HG02588 (cell line): ENCODE measurements at regions not wholly inside any gene's neighbourhood (a gene's known extent, or its start where the extent isn't known, plus 50 kb on each side); places are given as distances from the start of the nearest gene placed in this dataset.
"Not testable (repeated sequence)": the region's sequence is repeated elsewhere in the genome, so short reads cannot be mapped to it uniquely, and the experiment has no call there.

Source experiments
- ATAC-seq: cut with Tn5 transposase; IDR thresholded peaks from one replicate; pipeline ENCODE4 v1.9.1; 2021; ENCODE audit warnings: mild to moderate bottlenecking, moderate library complexity; ENCODE audit not compliant: unreplicated experiment

DNA sequence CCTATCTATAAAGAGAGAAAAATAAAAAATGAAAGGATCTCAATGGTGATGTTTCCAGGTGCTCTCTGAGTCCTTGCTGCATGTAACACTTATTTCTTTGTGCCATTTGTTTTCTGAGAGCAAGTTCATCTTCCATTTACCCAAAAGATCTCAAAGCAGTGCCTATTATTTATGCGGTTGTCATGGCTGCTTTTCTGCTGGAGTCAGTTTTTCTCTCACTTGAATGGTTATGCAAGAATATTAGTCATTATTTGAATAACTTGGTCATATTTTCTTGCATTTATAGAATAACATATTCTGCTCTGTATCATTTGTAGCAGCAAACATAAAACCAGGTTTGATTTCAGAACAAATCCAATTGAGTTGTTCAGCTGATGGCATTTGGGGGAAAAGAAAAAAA lies 141.8 kb upstream of the G2E3 start:
- ATAC-seq = no peak

DNA sequence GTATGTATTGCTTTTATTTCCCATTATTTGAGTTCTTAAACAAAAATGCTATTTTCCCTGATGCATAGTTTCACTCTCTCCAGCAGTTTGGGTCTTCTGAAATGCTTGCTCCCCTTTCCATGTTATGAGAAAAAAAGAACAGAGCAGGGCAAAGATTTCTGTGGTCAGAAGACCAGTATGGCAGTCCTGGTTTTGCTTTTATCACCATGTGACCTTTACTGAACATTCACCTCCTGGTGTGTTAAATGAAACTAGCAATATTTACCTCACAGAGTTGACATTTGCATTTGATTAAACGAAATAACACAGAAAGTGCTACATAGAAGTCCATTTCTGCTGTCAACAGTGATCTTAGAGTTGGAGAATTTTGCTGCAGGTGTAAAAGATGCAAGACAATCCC lies 141.0 kb upstream of the G2E3 start:
- ATAC-seq = no peak

DNA sequence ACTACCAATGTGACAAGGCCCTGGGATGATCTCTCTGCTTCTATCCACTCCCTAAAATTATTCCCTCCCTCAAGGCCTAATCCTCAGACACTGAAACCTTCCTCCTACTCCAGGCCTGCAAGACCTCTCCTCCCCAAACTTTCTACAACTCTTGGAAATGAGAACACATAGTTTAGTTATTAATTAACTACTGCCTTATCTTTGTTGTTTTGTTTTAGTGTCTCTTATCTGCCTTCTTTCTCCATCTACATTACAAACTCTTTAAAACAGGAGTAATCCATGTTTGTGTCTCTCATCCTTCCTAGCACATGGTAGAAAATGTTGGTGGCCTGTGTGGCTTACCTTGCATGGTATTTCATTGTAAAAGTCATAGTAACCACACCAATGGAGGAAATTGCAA lies 139.9 kb upstream of the G2E3 start:
- ATAC-seq = no peak

DNA sequence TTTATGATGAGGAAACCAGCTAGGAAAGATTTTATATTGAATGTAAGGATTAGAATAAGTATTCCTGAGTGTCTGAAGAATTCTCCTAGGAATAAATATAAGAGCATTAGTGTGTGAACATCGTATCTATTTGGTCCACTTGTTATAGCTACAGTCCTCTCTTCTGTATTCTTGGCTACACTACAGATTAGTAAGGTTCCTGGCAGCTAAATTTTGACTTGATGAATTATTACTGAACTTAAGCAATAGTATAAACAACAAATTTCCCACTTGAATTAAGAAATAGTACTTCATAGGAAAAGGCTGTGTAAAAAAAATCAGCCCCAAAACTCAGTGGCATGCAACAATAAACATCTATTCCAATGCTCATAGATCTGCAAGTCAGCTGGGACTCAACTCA lies 138.4 kb upstream of the G2E3 start:
- no peak for ATAC-seq

DNA sequence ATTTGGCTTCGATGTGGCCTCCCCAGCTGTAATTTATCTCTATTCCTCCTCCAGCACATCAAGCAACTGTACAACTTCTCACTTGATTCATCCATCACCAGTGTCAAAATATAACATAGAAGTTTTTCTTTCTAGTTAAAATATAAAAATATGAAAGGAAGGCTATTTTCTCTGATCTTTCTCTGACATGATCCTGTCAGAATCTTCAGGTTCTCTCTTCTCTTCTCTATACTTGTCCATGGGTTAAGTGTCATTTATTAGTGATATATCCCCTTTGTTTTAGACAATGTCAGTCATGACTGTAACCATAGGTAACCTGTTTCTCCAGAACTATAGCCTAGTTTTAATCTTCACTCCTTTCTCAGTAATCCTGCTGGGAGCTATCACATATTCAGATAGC lies 132.5 kb upstream of the G2E3 start:
- ATAC-seq = no peak

DNA sequence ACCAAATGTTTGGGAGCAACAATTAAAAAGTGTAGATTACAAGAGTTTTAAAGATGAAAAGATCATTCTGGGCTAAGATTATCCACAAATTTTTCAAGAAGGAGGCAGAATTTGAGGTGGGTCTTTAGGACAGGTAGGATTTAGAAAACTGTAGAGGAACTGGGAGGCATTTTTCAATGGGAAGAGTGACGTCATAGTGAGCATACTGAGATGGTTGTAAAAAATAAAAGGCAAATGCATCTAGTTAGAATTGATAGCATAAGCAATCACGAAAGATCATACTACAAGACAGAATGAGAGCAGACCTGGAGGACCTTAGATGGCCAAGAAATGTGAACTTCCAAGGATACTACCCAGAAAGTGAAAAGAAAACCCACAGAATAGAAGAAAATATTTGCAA lies 131.6 kb upstream of the G2E3 start:
- ATAC-seq = no peak

DNA sequence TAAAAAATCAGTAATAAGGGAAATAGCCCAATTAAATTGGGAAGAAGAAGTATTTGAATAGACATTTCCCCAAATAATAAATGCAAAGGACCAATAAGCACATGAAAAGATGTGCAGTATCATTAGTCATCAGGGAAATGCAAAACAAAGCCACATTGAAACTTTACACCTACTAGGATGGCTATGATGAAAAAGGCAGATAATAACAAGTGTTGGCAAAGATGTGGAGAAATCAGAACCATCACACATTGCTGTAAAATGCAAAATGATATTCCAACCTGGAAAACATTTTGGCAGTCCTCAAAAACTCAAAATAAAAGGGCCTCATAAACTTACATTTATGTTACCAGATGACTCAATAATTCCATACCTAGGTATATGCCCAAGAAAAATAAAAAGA lies 131.1 kb upstream of the G2E3 start:
- ATAC-seq = no peak

DNA sequence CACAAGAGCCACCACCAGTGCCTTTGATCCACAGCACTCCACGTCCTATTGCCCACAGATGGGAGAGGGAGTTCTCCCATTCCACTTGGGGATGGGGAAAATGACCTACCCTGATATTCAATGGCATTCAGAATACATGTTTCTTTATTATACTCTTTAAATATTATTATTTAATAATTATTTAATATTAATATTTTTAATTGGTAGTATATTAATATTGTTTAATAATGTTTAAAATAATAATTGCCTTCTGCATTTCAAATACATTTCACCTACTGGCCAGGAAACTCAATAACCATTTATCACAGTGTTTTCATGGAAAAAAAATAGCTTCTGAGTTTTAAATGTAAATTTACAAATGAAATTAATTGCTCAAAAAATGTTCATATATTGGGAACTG lies 127.4 kb upstream of the G2E3 start:
- no peak for ATAC-seq

DNA sequence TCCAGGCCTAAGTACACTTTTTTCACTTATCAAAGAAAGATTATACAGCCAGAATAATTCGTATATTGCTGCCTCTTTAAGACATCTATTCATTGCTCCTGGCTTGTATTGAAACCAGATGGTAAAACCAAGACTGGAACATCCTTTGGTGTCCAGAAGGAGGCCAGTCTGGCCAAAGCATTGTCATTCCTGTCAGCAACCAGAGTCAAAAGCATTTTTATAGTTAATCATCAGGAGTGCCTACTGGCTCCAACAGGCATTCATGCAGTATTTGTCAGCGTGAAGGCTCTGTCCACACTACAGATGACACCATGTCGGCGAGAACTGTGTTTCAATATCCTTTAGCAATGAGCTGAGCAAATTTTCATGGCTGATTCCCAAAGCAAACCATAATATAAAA lies 118.0 kb upstream of the G2E3 start:
- ATAC-seq = no peak

DNA sequence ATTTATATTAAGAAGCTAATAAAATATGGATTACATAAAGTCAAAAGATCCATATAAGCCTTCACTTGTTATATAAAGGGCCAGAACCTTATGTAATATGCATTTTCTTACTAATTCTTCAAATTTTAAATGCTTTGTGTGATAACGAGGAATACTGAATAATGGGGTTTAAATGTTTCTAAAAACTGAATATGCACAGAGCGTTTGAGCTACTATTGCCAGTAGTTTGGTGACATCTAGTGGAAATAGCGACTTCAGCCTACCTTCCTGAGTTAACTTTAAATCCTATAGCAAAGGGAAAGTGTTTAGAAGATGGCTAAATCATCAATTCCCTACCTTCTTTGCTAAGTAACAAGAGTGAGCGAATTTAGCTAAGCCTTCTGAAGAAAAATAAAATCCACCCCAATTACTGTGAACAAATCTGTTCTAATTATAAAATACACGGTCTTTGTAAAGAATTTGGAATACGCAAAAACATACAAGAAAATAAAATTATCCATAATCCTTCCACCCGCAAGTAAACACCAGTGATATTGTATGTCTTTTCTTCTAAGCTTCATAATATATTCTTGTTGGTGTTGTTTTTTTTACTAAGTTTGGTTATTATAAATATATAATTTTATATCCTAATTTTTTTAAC lies 115.5 kb upstream of the G2E3 start:
- ATAC-seq = no peak

DNA sequence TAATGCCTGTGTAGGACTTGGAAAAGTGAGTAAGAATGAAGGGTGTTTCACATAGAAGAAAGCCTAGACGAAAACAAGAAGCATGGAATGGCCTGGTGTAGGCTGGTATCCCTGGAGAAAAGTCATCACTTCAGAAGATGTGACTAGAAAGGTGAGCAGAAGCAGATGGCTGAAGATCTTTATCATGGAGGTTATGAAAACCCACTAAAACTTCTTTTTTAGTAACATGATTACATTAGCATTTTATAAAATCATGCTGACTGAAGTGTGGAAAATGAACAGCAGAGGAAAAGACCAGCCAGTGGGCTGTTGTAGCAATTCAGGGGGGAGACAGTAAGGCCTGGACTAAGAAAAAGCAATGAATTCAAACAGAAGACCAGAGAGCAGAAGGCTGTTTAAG lies 114.5 kb upstream of the G2E3 start:
- ATAC-seq = no peak

DNA sequence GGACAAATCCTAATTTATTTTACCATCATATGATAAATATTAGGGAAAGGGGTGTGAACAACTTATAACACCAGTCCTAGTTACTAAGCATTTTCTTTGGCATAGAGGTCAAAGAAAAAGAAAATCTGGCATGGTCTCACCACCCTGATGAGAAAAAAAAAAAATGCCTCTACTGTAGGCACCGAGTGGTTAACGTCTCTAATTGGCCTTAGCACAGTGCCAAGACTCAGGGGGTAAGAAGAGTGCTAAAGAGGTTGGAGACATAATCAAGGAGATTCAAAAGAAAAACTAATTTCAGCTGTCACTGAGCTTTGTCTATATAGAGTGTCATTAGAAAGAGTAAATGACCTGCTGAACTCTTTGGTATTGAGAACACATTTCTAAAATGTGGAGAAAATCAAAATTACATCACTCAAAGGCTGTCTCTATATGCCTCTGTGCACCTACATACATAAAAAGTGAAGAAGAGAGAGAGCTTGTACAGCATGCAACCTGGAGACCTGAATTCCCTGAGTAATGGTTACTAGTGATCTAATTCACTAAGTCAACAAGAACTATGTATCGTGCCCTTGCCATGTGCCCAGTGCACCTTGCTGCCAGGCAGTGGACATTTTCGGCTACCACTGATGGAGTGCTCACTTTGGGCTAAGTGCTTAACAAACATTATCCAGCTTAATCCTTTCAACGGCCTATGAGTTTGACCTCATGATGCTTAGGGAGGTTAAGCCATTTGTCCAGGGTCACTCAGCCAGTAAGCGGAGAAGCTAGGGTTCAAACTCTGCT lies 113.8 kb upstream of the G2E3 start:
- no peak for ATAC-seq

DNA sequence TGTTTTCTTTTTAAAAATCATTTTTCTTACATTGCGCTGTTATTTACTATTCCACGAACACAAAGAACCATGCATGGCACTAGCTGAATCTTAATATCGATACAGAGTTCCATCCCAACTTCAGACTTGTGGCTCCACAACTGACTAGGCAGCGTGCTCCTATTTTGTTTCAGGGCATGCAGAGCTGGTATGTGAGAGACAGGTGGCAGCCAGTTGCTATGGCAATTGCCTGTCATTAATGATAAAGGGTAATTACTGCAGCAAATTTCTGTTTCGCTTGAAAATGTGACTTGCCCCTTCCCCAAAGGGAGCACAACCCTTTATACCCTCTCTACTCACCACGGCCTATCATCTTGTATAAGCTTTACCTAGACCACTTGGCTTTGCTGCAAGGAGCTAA lies 113.1 kb upstream of the G2E3 start:
- no peak for ATAC-seq

DNA sequence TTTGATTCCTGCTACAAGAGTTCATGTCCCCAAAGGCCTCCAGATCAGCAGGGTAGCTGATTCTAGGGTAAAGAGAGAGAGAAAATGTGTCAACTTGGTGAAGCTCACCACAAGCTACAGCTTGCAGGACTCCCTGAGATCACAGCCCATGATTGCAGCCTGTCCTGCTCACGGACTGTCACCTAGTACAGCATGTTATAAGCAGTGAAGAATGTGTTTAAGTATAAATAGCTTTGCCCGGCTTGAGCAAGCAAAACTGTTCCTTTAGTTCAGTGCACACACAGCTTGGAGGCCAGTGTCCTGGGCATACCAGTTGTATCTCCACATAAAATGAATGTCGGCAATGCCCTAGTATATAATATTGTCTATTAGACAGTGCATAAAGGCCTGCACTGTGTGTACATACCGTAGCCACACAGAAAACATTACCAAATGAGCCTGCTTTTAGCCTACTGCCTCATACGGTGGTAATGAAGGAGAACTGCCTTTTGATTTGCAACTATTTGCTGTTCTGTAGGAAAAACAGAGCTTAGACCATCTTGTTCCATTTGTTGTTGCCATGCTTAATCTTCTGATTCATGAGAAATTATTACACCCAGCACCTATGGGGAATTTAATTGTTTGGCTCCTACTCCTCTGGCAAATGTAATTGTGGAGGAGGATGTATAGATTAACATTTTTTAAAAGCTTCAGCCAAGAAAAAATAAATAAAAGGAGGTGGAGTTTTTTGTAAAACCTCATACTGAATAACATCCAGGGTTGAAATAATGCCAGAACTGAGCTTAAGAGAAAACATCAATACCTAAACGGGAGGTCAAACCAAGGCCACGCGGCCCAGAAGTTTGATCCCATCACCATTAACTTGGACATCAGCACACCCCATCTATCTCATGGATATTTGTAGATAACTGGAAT lies 108.1 kb upstream of the G2E3 start:
- ATAC-seq = no peak

DNA sequence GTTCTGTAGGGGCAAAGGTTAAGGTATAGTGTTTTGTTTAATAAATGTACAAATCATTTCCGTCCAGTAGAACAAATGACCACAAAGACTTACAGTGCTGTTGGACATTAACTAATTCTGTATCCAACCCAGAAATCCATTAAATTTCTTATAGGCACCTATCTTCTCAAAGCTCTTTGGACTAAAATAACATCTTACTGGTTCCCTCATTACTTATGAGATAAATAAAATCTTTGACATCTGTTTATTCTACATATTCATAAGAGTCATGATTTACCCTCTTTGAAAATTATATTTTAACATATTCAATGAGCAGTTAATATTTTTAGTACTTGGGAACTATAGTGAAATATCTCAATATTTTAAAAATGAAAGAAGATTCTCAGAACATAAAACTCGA lies 102.7 kb upstream of the G2E3 start:
- no peak for ATAC-seq

DNA sequence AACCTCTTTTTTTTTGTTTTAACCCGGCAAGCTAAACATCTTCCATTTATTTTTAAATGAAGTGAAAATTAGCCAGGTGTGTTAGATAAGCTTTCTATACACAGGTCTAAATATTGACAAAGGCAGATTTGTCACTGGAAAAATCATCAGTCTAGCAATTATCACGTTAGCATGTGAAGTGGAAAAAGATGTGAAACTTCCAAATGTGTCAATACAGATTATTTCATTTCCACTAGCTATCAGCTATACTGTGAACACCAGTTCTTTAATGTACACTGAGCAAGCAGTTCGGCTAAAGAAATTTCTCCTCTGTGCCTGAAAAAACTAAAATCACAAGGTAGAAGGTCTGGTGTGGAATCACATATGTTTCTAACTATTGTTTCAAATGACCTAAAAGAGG lies 96.6 kb upstream of the G2E3 start:
- ATAC-seq = no peak

DNA sequence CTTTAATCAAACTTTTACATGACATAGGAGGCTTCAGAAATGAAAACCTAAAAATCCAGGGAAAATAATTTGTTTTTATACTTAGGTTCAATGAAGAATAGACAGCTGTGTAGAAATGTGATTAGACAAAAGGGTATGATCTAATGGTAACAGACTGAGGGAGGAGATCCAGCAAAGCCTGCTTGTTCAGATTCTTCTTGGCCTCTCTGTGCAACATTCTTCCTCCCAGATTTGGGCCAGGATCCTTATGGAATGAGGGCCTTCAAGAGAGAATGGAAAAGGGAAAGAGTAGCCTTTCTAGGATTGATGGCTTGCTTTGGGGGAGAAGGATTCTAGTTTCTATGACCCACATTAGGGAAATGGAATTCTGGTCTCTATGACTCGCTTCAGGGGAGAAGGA lies 94.5 kb upstream of the G2E3 start:
- ATAC-seq = no peak

DNA sequence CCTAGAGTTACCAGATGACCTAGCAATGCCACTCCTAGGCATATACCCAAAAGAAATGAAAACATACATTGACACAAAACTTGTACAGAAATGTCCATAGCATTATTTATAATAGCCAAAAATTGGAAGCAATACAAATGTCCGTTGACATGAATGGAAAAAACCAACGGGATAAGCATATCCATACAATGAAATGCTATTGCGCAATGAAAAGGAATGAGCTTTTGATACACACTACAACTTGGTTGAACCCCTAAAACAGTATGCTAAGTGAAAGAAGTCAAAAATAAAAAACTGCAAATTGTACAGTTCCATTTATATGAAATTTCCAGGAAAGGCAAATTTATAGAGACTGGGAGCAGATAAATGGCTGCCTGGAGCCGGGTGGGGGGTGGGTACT lies 90.6 kb upstream of the G2E3 start:
- ATAC-seq = no peak

DNA sequence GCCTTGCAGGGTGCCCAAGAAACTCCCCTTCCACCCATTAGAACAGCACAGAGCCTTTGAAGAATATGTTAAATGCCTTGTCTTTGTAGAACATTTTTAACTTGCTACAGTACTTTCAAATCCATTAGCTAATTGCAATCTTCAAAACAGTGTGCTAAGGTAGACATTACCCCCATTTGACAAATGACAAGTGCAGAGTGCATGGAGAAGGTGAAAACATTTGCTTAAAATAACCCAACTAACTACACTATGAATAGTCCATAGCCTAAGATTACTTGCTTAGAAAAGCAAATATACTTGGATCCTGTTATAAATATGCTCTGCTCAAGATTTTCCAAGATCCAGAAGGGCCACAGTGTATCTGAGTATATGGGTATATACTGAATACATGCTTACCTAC lies 87.0 kb upstream of the G2E3 start:
- no peak for ATAC-seq

DNA sequence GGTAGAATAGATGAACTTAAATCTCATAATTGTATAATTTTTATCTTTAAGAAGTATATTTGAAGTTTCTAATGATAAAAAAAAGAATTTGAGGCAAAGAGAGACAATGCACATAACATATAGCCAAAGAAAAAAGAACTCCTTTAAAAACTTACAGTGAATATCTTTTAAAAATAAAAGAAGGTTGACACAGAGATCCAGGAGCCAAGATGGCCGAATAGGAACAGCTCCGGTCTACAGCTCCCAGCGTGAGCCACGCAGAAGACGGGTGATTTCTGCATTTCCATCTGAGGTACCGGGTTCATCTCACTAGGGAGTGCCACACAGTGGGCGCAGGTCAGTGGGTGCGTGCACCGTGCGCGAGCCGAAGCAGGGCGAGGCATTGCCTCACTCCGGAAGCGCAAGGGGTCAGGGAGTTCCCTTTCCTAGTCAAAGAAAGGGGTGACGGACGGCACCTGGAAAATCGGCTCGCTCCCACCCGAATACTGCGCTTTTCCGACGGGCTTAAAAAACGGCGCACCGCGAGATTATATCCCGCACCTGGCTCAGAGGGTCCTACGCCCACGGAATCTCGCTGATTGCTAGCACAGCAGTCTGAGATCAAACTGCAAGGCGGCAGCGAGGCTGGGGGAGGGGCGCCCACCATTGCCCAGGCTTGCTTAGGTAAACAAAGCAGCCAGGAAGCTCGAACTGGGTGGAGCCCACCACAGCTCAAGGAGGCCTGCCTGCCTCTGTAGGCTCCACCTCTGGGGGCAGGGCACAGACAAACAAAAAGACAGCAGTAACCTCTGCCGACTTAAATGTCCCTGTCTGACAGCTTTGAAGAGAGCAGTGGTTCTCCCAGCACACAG lies 84.9 kb upstream of the G2E3 start:
- not testable (repeated sequence) for ATAC-seq

DNA sequence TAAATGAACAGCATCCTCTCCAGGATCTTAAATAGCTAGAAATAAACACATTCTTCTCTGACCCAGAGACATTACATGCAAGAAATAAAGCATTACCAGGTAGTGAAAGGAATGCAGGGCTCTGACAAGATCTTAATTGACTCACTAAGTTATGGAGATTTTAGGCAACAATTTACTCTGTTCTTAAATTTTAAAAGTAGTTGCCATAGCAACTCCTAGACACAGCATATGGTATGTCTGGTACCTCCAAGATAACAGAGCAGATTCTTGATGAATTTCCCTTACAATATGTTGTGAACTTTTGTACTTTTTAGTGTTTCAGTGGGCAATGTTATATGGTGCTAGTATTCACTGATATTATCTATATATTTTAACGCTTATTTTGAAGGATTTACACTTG lies 76.7 kb upstream of the G2E3 start:
- ATAC-seq = no peak
